NCI-H446 treated with DMSO at 0.1 percent for 48 hours (cell line): ENCODE measurements at regions not wholly inside any gene's neighbourhood (a gene's known extent, or its start where the extent isn't known, plus 50 kb on each side); places are given as distances from the start of the nearest gene placed in this dataset.

ENCODE experiments used
- DNase-seq: peaks from one replicate; lab custom pipeline; 2025; lab: John Stamatoyannopoulos, UW

GRCh38 chr18:32542221-32542798 lies 71.6 kb upstream of the GAREM1 start:
- no peak for DNase-seq

DNA sequence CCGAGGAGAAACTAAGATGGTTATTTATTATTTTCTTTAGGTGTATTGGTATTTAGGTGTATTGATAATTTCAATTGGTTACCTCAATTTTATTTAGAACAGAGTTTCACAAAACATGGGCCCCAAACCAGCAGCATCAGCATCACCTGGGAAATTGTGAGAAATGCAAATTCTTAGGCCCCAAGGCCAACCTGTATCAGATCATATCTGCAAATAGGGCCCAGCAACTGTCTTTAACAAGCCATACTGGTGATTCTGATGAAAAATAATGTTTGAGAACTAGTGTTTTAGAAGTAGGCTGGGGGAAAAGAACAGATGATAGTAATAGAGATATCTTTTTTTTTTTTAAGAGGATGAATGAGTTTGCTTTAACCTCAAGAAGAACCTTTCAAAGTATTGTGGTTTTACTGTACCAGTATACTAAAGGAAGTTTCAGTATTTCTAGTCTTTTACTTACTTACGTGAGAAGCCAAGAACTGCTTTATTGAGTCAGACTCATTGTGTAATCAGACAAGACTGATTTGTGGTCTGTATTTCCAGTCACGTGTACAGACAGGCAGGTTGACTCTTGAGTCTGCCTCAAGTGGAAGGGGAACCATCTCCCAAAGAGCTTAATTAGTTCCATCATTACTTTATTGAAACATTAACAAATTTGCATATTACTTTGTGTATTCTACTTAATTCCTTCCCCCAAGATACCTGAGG lies 60.4 kb upstream of the GAREM1 start:
- no peak for DNase-seq

GRCh38 chr18:32529722-32530420 lies 59.2 kb upstream of the GAREM1 start:
- DNase-seq = no peak

DNA sequence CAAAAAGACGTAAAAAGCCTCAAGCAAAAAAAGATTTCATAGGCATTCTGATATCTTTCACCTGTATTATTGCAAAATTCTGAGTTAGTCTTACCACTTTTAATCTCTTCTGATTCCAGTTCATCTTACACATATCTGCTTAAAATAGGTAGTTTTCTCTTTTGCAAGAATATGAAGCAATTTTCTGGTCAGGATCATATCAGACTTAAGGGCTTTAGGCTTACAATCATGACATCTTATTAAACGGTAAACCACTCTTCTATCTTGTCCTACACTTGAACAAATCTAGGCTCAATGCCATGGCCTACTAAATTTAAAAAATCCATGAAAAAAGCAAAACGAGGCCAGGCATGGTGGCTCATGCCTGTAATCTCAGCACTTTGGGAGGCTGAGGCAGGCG lies 50.1 kb upstream of the GAREM1 start:
- no peak for DNase-seq
